ENCODE measurements at regions not wholly inside any gene's neighbourhood (a gene's known extent, or its start where the extent isn't known, plus 50 kb on each side); places are given as distances from the start of the nearest gene placed in this dataset.

- H3K9me3 ChIP-seq, result no peaks in the 10 kb centered on the region
- no peak for TF ChIP-seq CTCF (IDR thresholded peaks at IDR 0.05)
- H3K27ac ChIP-seq, result no peak overlapping the region
- DNase-seq (ENCODE audit: low spot score) (no peak), ATAC-seq (ENCODE audit: insufficient number of reproducible peaks, low FRiP score, low read depth) (no peak)
- no peaks in the 10 kb centered on the region for H3K4me1 ChIP-seq (ENCODE audit: control insufficient read depth in 1 of 2, low read depth in 2 of 2)
- no peak overlapping the region for H3K4me3 ChIP-seq
- no peaks in the 10 kb centered on the region for H3K36me3 ChIP-seq
- H3K27me3 ChIP-seq (replicated peaks; ENCODE audit: insufficient read depth), result no peaks in the 10 kb centered on the region
Measured at GRCh38 chr7:114765331-114766040, 156.4 kb upstream of the MDFIC start.

- Histone ChIP-seq H3K27ac (no peak overlapping the region), H3K9me3 (no peaks in the 10 kb centered on the region), H3K4me1 (ENCODE audit: control insufficient read depth in 1 of 2, low read depth in 2 of 2) (no peaks in the 10 kb centered on the region), H3K36me3 (no peaks in the 10 kb centered on the region), H3K27me3 (replicated peaks; ENCODE audit: insufficient read depth) (no peaks in the 10 kb centered on the region), H3K4me3 (no peak overlapping the region)
- DNase-seq (ENCODE audit: low spot score), result no peak
- TF ChIP-seq CTCF (IDR thresholded peaks at IDR 0.05), result no peak
- no peak for ATAC-seq (ENCODE audit: insufficient number of reproducible peaks, low FRiP score, low read depth)
Measured at GRCh38 chr7:114766041-114766356, 155.9 kb upstream of the MDFIC start.

GRCh38 chr7:114777288-114777687 is 144.6 kb upstream of the MDFIC start:
- no peaks in the 10 kb centered on the region for H3K27me3 ChIP-seq (replicated peaks; ENCODE audit: insufficient read depth)
- TF ChIP-seq CTCF (IDR thresholded peaks at IDR 0.05), result no peak
- no peak overlapping the region for H3K27ac ChIP-seq
- ATAC-seq (ENCODE audit: insufficient number of reproducible peaks, low FRiP score, low read depth), result no peak
- H3K4me1 ChIP-seq (ENCODE audit: control insufficient read depth in 1 of 2, low read depth in 2 of 2), result no peaks in the 10 kb centered on the region
- H3K4me3 ChIP-seq, result no peak overlapping the region
- no peaks in the 10 kb centered on the region for H3K9me3 ChIP-seq
- no peak for DNase-seq (ENCODE audit: low spot score)
- H3K36me3 ChIP-seq, result no peaks in the 10 kb centered on the region

GRCh38 chr7:114783508-114783907 is 138.4 kb upstream of the MDFIC start:
- no peak for TF ChIP-seq CTCF (IDR thresholded peaks at IDR 0.05)
- no peak for ATAC-seq (ENCODE audit: insufficient number of reproducible peaks, low FRiP score, low read depth)
- Histone ChIP-seq H3K4me1 (ENCODE audit: control insufficient read depth in 1 of 2, low read depth in 2 of 2) (no peaks in the 10 kb centered on the region), H3K27ac (no peak overlapping the region), H3K27me3 (replicated peaks; ENCODE audit: insufficient read depth) (no peaks in the 10 kb centered on the region), H3K9me3 (no peaks in the 10 kb centered on the region), H3K36me3 (no peaks in the 10 kb centered on the region), H3K4me3 (no peak overlapping the region)
- DNase-seq (ENCODE audit: low spot score), result no peak

GRCh38 chr7:114784177-114784576 is 137.7 kb upstream of the MDFIC start:
- Histone ChIP-seq H3K4me1 (ENCODE audit: control insufficient read depth in 1 of 2, low read depth in 2 of 2) (no peaks in the 10 kb centered on the region), H3K27me3 (replicated peaks; ENCODE audit: insufficient read depth) (no peaks in the 10 kb centered on the region), H3K36me3 (no peaks in the 10 kb centered on the region), H3K27ac (no peak overlapping the region), H3K4me3 (no peak overlapping the region), H3K9me3 (no peaks in the 10 kb centered on the region)
- ATAC-seq (ENCODE audit: insufficient number of reproducible peaks, low FRiP score, low read depth) (no peak), DNase-seq (ENCODE audit: low spot score) (no peak)
- no peak for TF ChIP-seq CTCF (IDR thresholded peaks at IDR 0.05)
